Bronchial epithelial cell (primary cell): ENCODE measurements at regions not wholly inside any gene's neighbourhood (a gene's known extent, or its start where the extent isn't known, plus 50 kb on each side); places are given as distances from the start of the nearest gene placed in this dataset.

Experiments used
- DNase-seq: peaks from one replicate; pipeline ENCODE4 v3.0.0-alpha.2; 2010; ENCODE audit warnings: low read depth
- FAIRE-seq: peaks from 2 replicates; lab custom pipeline; 2011; peaks lifted over from hg19 to GRCh38; lab: Jason Lieb, UNC
- H3K27me3 ChIP-seq: 2 replicates; pipeline ENCODE4 v1.5.1; 2011; ENCODE audit warnings: low read length; ENCODE audit not compliant: control insufficient read depth, insufficient read depth
- H3K36me3 ChIP-seq: 2 replicates; pipeline ENCODE4 v1.5.1; 2011; ENCODE audit warnings: low read length; ENCODE audit not compliant: control insufficient read depth, insufficient read depth
- H3K4me3 ChIP-seq: 2 replicates; pipeline ENCODE4 v1.5.1; 2011; ENCODE audit warnings: mild to moderate bottlenecking, low read depth, low read length, control low read depth
- TF ChIP-seq, protein P1 (sequence below): IDR thresholded peaks from 2 replicates; pipeline ENCODE4 v1.5.1; 2011; ENCODE audit warnings: mild to moderate bottlenecking, moderate library complexity, low read length, control low read depth, inconsistent platforms; ENCODE audit not compliant: insufficient read depth, severe bottlenecking

DNA sequence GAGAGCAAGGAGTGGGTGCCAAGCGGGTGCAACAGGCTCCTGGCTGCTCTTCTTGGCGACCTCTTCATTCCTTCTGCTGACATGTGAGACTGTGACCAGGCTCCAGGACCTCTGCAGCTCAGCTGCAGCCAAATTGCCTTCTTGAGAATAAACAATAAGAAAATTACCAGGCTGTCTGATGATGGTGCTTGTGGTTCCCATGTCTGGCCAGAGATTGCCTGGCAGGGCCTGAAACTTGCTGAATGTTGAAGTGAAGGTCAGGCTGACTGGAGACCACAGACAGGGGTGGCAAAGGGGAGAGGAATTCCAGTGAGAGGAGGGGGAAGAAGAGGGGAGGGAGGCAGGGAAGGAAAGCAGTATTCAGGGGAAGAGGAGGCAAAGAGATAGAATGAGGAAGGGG is 497.4 kb upstream of the PODXL start:
- TF ChIP-seq, protein P1, sequence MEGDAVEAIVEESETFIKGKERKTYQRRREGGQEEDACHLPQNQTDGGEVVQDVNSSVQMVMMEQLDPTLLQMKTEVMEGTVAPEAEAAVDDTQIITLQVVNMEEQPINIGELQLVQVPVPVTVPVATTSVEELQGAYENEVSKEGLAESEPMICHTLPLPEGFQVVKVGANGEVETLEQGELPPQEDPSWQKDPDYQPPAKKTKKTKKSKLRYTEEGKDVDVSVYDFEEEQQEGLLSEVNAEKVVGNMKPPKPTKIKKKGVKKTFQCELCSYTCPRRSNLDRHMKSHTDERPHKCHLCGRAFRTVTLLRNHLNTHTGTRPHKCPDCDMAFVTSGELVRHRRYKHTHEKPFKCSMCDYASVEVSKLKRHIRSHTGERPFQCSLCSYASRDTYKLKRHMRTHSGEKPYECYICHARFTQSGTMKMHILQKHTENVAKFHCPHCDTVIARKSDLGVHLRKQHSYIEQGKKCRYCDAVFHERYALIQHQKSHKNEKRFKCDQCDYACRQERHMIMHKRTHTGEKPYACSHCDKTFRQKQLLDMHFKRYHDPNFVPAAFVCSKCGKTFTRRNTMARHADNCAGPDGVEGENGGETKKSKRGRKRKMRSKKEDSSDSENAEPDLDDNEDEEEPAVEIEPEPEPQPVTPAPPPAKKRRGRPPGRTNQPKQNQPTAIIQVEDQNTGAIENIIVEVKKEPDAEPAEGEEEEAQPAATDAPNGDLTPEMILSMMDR = no peak

DNA sequence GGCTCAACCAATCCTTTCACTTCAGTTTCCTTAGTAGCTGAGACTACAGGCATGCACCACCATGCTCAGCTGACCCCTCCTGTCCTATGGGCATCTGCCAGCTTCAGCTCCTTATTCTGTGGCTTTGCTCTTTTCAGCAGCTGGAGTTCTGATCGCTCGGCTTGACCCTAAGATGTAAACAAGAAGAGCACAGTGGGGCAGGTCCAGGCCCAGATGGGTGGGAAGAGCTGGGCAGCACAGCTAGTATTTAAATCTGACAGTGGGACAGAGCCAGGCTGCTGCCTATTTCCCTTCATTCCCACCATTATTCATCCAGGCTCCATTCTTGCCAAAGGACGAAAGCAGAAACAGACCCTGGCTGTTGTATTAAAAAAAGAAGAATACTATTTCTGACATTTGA is 494.9 kb upstream of the PODXL start:
- TF ChIP-seq, protein P1 = no peak
- no peak for FAIRE-seq
- Histone ChIP-seq H3K27me3 (peaks cover 2% of the 10 kb centered on the region), H3K4me3 (no peak overlapping the region), H3K36me3 (no peaks in the 10 kb centered on the region)
- DNase-seq = no peak

More for the DNA sequence above, 497.4 kb upstream of the PODXL start:
- Histone ChIP-seq H3K4me3 (no peak overlapping the region), H3K27me3 (peaks cover 2% of the 10 kb centered on the region), H3K36me3 (no peaks in the 10 kb centered on the region)
- FAIRE-seq = no peak
- DNase-seq = no peak

DNA sequence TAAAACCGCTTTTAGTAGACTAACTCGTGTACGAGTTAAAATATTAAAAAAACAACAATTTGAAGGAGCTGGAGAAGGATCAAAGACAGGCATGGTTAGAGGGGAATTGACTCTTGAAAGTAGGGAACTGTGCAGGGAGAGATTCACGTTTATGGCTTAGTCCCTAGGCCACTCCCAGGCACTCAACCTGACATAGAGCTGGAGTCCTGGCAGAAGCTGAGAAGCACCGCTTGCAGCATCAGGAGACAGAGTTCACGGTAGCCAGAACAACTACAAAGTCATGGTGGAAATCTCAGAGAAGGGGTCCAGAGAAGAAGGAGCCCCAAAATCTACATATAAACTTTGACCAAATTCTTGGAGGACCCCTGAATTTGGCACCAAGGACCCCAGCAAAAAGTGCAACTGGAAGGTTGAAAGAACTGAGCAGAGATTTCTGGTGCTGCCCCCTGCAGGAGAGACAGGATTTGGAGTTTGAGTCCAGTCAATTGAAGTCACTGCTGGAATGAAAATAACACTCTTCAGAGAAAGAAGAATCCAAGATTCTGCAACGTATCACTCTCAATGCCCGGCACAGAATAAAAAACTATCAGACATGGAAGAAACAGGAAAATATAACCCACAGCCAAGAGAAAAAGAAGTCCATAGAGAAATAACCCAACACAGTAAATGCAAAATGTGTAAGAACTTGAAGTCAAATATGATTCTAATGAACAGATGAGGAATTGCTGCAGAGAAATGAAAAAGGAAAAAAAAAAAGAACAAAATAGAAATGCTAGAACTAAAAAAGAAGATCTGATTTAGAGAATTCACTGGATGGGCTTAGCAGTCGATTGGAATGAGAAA is 493.3 kb upstream of the PODXL start:
- no peaks in the 10 kb centered on the region for H3K36me3 ChIP-seq
- H3K27me3 ChIP-seq = peaks cover 2% of the 10 kb centered on the region
- H3K4me3 ChIP-seq = no peak overlapping the region
- TF ChIP-seq, protein P1 = peak; percentile 76
- DNase-seq = peak; percentile 32
- no peak for FAIRE-seq

DNA sequence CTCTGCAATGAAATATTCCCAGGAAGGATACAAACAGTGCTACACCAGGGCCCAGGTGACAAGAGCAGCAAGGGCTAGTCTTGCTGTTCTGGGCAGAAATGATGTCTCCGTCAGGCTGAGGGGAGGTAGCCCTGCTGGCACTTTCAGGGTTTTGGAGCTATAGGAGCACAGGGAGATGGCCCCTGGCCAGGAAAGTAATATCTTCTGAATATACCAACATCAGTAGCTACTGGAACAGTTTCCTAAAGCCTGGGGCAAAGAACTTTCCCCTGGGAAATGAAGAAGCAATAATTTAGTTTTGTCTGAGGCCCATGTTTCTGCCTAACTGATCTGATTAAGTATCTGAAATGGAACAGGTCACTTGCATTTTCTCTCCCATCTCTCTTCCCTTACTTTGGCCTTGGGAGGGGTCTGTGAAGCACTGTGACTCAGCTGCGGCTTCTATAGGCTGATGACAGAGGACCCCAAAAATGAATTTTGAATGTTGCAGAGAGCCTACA is 489.1 kb upstream of the PODXL start:
- Histone ChIP-seq H3K4me3 (no peak overlapping the region), H3K36me3 (no peaks in the 10 kb centered on the region), H3K27me3 (no peaks in the 10 kb centered on the region)
- DNase-seq = no peak
- no peak for FAIRE-seq
- TF ChIP-seq, protein P1 = no peak

DNA sequence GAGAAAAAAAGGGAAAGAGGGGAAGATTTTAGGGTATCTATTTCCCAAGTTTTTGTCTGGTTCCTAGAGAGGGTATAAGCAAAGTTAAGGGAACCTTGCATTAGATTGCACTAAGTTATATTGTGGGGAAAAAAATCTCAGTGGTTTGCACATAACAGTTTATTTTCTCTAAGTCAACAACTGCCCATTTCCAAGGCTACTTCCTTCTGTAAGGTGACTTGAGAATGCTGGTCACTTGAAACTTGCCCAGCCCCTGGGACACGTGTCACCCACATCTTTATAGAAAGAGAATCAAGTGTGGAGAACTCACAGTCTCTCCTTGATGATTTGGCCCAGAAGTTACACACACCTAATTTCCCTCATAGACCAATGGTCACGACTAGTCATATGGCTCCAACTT is 488.6 kb upstream of the PODXL start:
- H3K4me3 ChIP-seq = no peak overlapping the region
- TF ChIP-seq, protein P1 = no peak
- no peaks in the 10 kb centered on the region for H3K36me3 ChIP-seq
- H3K27me3 ChIP-seq = no peaks in the 10 kb centered on the region
- no peak for FAIRE-seq
- DNase-seq = no peak
